PC-9 (cell line): ENCODE measurements at regions not wholly inside any gene's neighbourhood (a gene's known extent, or its start where the extent isn't known, plus 50 kb on each side); places are given as distances from the start of the nearest gene placed in this dataset.

Experiments used
- BruUV-seq: library from RNA; stranded (reverse); fragments of 400-500 nt; replicated peaks from 2 replicates; lab custom pipeline; 2021; lab: Mats Ljungman, UMichigan
- CTCF ChIA-PET: fragments of 300-600 bp; sonication (Branson Sonifier 250); formaldehyde crosslinking; loops from one replicate; lab custom pipeline; 2022; ENCODE audit warnings: antibody characterized with exemption; lab: Charles Lee
- POLR2A ChIA-PET: fragments of 300-600 bp; sonication (Branson Sonifier 250); formaldehyde crosslinking; loops from one replicate; lab custom pipeline; 2022; ENCODE audit warnings: antibody characterized with exemption; ENCODE audit not compliant: unreplicated experiment; lab: Charles Lee
- DNase-seq, 2 experiments: peaks; one replicate each; pipeline versions ENCODE4 v3.0.0 to v3.0.0-alpha.2; 2015 to 2022; ENCODE audit warnings: mixed read lengths in 1 of 2
- H2AFZ ChIP-seq: fragments of 200-600 bp; sonication (generic); 2 replicates; pipeline ENCODE4 v1.8.1; 2017; ENCODE audit warnings: antibody characterized with exemption
- H3F3A ChIP-seq: fragments of 200-600 bp; sonication (generic); 2 replicates; pipeline ENCODE4 v1.8.1; 2017; ENCODE audit warnings: antibody characterized with exemption, mild to moderate bottlenecking, low read depth; ENCODE audit not compliant: insufficient read depth
- H3K27ac ChIP-seq: fragments of 200-600 bp; sonication (generic); 2 replicates; pipeline ENCODE4 v1.6.1; 2016; ENCODE audit warnings: mixed run types
- H3K27me3 ChIP-seq: fragments of 200-600 bp; sonication (generic); 2 replicates; pipeline ENCODE4 v1.6.1; 2016; ENCODE audit warnings: low read depth, mixed run types; ENCODE audit not compliant: insufficient read depth
- H3K36me3 ChIP-seq: fragments of 200-600 bp; sonication (generic); 2 replicates; pipeline ENCODE4 v1.6.1; 2016; ENCODE audit warnings: low read depth, mixed run types
- H3K4me1 ChIP-seq: fragments of 200-600 bp; sonication (generic); replicated peaks from 2 replicates; pipeline ENCODE4 v1.6.1; 2016; ENCODE audit warnings: mixed run types; ENCODE audit not compliant: insufficient read depth
- H3K4me2 ChIP-seq: fragments of 200-600 bp; sonication (generic); 2 replicates; pipeline ENCODE4 v1.6.1; 2017; ENCODE audit warnings: mixed run types
- H3K4me3 ChIP-seq: fragments of 200-600 bp; sonication (generic); 2 replicates; pipeline ENCODE4 v1.6.1; 2016; ENCODE audit warnings: mixed run types
- H3K79me2 ChIP-seq: fragments of 200-600 bp; sonication (generic); 2 replicates; pipeline ENCODE4 v1.6.1; 2017; ENCODE audit warnings: low read depth, mixed run types
- H3K9me2 ChIP-seq: fragments of 200-600 bp; sonication (generic); 2 replicates; pipeline ENCODE4 v1.8.1; 2017; ENCODE audit warnings: mild to moderate bottlenecking; ENCODE audit not compliant: insufficient read depth
- H3K9me3 ChIP-seq: fragments of 200-600 bp; sonication (generic); 2 replicates; pipeline ENCODE4 v1.8.1; 2016; ENCODE audit warnings: low read depth; ENCODE audit not compliant: insufficient read depth
- H4K20me1 ChIP-seq: fragments of 200-600 bp; sonication (generic); 2 replicates; pipeline ENCODE4 v1.8.1; 2017; ENCODE audit not compliant: insufficient read depth
- CTCF ChIP-seq: fragments of 200-600 bp; sonication (generic); conservative IDR thresholded peaks from 2 replicates; pipeline ENCODE4 v1.6.1; 2017; ENCODE audit warnings: mixed run types, antibody characterized with exemption, mild to moderate bottlenecking, moderate library complexity
- EZH2 ChIP-seq: fragments of 200-600 bp; sonication (generic); IDR thresholded peaks from 2 replicates; pipeline ENCODE4 v1.8.0; 2017; ENCODE audit warnings: antibody characterized with exemption, low read depth
- intact Hi-C: fragments of 100-400 bp; cut with micrococcal nuclease; formaldehyde crosslinking; loops from one replicate; pipeline ENCODE4 v1.10.0; 2022; ENCODE audit not compliant: unreplicated experiment

- no peak overlapping the region for H3K4me3 ChIP-seq
- intact Hi-C loops = no loop called here
- H3K9me3 ChIP-seq = no peaks in the 10 kb centered on the region
- H3K4me2 ChIP-seq = no peak overlapping the region
- TF ChIP-seq CTCF (no peak), EZH2 (no peak)
- no peak overlapping the region for H2AFZ ChIP-seq
- BruUV-seq = no TSS peak
- no peak for DNase-seq
- no peak overlapping the region for H3K27ac ChIP-seq
- no peaks in the 10 kb centered on the region for H3K36me3 ChIP-seq
- no peaks in the 10 kb centered on the region for H4K20me1 ChIP-seq
- POLR2A ChIA-PET = interaction anchor here (0.6 kb wide), 1 partner anchor 135 kb away, joined by 5 read pairs; no protein-coding TSS in a partner anchor
- H3K4me1 ChIP-seq = no peaks in the 10 kb centered on the region
- CTCF ChIA-PET = no interaction called here
- peaks cover 4% of the 10 kb centered on the region; the same call in 1 of the 2 replicates for H3F3A ChIP-seq
- H3K9me2 ChIP-seq = no peaks in the 10 kb centered on the region
- H3K79me2 ChIP-seq = no peaks in the 10 kb centered on the region
- H3K27me3 ChIP-seq = no peaks in the 10 kb centered on the region
These were observed 127.5 kb upstream of the TNS3 start for GRCh38 chr7:47709451-47709850.

GRCh38 chr7:47709051-47709450 is 127.1 kb upstream of the TNS3 start:
- intact Hi-C loops = no loop called here
- Histone ChIP-seq H3K9me3 (no peaks in the 10 kb centered on the region), H3K79me2 (no peaks in the 10 kb centered on the region), H3K27ac (no peak overlapping the region), H3K4me1 (no peaks in the 10 kb centered on the region), H4K20me1 (no peaks in the 10 kb centered on the region), H3K9me2 (no peaks in the 10 kb centered on the region), H3K27me3 (no peaks in the 10 kb centered on the region), H2AFZ (no peak overlapping the region), H3K4me3 (no peak overlapping the region), H3K4me2 (no peak overlapping the region), H3F3A (peaks cover 4% of the 10 kb centered on the region; the same call in 1 of the 2 replicates), H3K36me3 (no peaks in the 10 kb centered on the region)
- POLR2A ChIA-PET = no interaction called here
- DNase-seq = no peak
- no peak for TF ChIP-seq EZH2
- TF ChIP-seq CTCF = no peak
- CTCF ChIA-PET = no interaction called here
- no TSS peak for BruUV-seq

- Histone ChIP-seq H2AFZ (no peak overlapping the region), H3K4me3 (no peak overlapping the region), H3F3A (peaks cover 4% of the 10 kb centered on the region; the same call in 1 of the 2 replicates), H3K27me3 (no peaks in the 10 kb centered on the region), H3K4me2 (no peak overlapping the region), H3K79me2 (no peaks in the 10 kb centered on the region), H3K27ac (no peak overlapping the region), H3K36me3 (no peaks in the 10 kb centered on the region), H4K20me1 (no peaks in the 10 kb centered on the region), H3K4me1 (no peaks in the 10 kb centered on the region), H3K9me3 (no peaks in the 10 kb centered on the region), H3K9me2 (no peaks in the 10 kb centered on the region)
- BruUV-seq = no TSS peak
- TF ChIP-seq CTCF = no peak
- TF ChIP-seq EZH2 = no peak
- DNase-seq = no peak
- POLR2A ChIA-PET = no interaction called here
- CTCF ChIA-PET = no interaction called here
- intact Hi-C loops = no loop called here
These were observed 125.7 kb upstream of the TNS3 start for GRCh38 chr7:47707583-47707982.
